ENCODE measurements at regions not wholly inside any gene's neighbourhood (a gene's known extent, or its start where the extent isn't known, plus 50 kb on each side); places are given as distances from the start of the nearest gene placed in this dataset.
"Not testable (repeated sequence)": the region's sequence is repeated elsewhere in the genome, so short reads cannot be mapped to it uniquely, and the experiment has no call there.

DNA sequence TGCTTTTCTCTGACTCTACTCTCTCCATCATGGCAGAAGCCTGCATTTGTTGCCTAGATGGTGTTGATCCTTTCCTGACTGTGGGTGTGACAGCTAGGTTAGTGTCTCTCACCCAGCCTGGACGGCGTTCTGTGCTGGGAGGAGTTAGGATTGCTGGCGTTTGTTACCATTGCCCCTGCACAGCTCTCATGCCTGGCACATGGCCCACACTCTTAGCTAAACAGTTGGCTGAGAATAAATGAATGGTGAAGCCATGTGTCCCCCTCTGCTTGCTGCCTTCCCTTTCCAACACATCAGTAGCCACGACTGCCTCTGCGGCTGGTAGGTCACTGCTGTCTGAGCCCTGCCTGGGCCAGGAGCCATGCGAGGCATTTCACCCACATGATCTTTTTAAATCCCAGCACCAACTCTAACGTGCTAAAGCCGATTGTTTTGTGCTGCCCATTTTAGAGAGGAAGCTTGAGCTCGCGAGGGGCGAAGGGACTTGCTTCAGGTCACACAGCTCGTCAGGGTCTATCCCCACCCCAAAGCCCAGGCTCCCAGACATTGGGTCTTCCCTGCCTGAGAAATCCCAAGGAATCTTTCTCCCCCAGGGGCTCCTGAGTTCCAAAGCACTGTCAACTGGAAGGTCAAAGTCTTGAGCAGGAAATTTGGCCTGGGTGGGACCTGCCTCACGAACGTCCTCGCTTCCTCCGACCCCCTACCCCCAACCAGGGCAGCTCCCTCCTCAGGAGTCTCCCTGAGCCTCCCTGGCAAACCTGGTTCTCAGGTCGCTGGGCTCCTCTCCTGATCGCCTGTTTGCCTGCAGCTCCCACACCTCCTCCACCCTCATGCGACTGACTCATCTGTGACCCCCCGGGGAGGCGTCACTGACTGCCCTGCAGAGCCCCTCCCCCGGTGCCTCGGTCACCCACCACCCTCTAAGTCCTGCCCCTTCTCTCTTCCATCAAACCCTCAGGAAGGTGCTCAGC is 271.7 kb upstream of the C1orf174 start:
- no peak for DNase-seq (ENCODE audit: low read depth in 2 of 2)

DNA sequence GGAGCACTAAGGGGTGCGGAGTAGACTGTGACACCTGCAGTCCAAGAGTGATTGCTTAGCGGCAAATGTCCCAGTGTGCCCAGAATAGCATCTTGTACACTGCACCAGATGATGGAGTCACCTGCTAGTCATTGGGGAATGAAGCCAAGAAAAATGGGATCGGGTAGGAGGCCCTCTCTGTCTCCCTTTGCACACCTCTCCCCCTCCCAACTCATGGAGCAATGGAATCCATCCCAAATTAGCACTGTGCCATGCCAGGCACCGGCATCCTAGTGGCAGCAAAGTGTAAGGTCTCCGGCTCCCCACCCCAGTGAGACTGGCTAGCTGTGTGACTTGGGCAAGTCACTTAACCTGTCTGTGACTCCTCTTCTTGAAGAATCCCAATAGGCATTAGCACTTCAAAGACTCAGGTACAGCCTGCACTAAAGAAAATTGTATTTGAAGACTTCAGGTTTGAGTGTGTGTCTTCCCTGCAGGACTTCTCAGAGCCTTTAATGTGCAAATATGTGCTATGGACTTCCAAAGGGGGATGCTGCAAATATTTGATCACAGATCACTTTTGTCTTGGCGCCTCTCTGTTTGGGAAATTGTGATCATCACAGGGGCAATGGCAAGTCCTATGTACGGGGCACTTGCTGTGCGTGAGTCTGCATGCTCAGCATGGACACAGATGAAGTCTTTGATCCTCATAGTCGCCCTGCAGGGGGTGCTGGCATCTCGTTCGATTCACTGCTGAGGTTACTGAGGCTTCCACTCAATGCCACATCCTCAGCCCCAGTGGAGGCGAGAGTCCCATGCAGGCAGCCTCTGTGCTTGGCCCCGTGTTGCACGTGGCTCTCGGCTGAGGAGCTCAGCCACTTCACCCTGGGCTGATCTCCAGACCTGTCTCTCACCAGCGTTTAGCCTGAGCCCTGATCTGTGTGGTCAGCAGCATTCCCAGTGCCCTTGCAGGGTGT is 272.9 kb upstream of the C1orf174 start:
- DNase-seq (ENCODE audit: low read depth in 2 of 2), result no peak

DNA sequence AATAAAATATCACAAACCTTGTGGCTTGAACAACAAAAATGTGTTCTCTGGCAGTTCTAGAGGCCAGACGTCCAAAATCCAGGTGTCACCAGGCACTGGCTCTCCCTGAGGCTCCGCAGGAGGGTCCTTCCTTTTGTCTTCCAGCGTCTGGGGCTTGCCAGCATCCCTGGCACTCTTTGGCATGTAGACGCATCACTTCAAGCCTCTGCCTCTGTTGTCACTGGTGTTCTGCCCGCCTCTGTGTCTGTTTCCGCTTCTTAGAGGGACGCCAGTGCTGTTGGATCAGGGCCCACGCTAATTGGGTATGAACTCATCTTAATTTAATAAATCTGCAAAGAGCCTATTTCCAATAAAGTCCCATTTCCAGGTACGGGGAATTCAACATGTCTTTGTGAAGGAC is 273.7 kb upstream of the C1orf174 start:
- no peak for DNase-seq (ENCODE audit: low read depth in 2 of 2)

DNA sequence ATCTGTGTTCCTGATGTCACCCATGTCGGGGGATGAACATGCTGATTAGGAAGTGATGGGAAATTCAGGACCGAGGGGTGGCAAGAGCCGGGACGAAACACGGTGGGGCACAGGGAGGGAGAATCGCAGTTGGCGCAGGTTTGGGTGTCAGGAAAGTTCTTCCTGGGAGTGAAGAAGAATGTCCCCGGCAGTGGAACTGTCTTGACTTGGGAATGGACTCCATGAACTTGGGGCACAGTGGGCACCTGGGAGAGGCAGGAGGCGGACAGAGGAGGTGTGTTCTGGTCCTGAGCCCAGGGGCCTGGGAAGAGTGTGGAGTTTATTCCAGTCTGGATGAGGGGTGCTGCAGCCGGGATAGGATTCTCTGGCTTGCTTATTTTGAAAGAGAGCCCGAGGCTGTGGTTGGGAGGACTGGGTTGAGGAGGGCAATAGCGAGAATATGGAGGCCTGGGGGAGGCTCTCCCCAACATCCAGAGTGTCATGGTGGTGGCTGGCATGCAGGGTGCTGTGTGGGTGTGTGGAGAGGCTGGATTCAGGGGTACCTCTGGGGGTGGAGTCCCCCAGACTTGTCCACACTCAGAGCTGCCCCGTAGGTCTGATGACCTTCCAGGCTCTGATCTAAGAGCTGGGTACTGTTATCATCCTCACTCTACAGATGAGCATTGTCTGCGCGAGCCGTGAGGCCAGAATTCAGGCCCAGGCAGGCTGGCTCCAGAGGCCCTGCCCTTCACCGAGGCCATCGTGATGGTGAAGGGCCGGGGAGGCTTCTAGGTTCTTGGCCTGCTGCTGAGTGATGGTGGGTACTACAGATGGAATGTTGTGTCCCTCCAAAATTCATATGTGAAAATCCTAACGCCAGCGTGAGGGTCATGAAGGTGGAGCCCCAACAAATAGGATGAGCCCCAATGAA is 274.5 kb upstream of the C1orf174 start:
- no peak for DNase-seq (ENCODE audit: low read depth in 2 of 2)

DNA sequence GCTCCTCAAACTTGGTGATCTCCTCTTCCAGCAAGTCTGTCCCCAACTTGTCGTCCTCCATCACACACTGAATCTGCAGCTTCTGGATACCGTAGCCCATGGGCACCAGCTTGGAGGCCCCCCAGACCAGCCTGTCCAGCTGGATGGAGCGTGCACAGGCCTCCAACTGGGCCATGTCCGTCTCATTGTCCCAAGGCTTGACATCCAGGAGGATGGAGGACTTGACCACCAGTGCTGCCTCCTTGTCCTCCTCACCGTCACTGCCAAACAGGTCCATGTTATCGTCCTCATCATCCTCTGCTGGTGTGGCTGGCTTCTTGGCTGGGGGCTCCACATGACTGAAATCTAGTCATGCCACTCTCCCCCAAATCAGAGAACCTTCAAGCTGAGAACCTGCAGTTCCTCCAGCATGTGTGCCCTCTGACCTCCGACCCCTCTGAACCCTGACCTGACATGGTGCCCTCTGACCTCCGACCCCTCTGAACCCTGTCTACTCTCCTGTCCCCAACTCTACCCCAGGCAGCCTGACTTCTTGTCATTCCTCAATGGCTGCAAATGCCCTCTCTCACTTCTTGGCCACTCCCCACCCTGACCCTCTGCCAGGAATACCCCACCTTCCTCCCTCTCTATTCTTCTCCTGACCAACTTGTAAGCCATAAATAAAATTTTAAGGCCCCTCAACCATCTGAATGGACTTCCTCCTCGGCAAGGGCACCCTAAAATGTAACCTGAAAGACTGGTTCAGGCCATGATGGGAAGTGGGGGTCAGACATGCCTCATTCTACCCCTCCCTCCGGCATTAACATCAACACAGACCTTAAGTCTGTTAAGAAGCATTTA is 275.7 kb upstream of the C1orf174 start:
- no peak for DNase-seq (ENCODE audit: low read depth in 2 of 2)

DNA sequence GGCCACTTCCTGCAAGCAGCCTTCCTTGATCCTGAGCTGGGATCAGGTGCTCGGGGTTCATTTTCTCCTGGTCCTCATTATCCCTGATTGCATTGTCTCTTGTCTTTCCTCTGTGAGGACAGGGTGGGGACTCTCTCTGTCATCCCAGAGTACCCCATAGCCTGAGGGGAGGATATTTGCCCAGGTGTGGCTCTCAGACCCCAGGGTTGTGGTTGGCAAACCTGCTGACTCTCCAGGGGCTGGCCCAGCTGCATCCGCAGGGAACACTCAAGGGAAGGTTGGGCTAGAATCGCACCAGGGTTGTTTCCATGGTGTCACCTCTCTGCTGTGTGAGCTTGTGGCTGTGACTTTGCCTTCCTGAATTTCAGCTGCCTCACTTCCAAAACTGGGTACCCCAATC is 276.8 kb upstream of the C1orf174 start:
- DNase-seq (ENCODE audit: low read depth in 2 of 2), result no peak

DNA sequence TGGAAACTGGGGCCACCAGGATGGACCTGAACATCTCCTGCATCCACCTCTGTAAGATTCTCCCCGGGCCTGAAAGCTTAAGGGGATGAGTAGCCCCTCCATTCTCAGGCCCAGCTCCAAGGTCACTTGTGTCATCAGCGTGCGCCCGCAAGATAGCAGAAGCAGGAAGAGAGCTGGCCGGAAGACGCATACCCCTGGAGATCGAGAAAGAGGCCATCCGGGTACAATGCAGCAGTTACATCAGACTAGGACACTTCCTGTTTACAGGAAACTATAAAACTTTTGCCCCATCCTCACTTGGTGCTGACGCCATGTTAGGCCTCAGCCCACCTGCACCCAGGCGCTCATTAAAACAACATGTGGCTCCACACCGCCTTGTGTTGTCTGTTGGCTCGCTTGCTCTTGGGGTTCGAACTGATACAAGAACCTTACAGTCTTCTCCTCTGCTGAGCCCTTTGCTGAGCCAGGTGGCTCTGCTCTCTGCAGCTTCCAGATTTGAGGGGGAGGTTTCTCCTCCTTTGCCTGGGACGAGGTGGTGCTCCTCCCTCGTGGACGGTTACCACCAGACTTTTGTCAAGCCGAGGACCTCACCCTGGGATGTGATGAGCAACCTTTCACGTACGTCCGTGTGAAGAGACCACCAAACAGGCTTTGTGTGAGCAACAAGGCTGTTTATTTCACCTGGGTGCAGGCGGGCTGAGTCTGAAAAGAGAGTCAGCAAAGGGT is 277.5 kb upstream of the C1orf174 start:
- no peak for DNase-seq (ENCODE audit: low read depth in 2 of 2)

DNA sequence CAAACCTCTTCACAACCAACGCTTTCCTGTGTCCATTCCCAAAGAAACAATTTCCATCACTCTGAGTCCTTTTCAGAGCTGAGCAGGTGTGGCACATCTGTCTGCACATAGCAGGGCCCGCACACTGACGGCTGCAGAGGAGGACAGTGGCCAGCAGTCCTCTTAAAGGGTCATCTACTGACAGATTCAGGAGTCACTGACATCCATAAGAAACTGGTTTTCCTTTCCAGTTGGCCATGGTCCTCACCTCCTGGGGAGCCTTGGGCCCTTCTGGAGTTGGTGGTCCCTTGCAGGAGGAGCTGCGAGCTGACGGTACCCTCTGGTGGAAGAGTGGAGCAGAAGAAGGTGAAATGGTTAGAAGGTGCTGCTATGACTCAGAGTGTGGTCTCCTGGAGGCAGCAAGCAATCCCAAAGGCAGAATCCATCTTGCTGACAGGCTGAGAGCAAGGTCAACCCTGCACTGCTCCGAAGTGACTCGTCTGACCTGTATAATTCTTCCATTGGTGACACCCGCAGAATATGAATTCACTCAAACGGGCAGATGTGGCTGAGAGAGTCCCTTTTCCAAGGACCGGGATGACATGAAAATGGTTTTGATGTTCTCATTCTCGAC is 278.5 kb upstream of the C1orf174 start:
- DNase-seq (ENCODE audit: low read depth in 2 of 2), result no peak

DNA sequence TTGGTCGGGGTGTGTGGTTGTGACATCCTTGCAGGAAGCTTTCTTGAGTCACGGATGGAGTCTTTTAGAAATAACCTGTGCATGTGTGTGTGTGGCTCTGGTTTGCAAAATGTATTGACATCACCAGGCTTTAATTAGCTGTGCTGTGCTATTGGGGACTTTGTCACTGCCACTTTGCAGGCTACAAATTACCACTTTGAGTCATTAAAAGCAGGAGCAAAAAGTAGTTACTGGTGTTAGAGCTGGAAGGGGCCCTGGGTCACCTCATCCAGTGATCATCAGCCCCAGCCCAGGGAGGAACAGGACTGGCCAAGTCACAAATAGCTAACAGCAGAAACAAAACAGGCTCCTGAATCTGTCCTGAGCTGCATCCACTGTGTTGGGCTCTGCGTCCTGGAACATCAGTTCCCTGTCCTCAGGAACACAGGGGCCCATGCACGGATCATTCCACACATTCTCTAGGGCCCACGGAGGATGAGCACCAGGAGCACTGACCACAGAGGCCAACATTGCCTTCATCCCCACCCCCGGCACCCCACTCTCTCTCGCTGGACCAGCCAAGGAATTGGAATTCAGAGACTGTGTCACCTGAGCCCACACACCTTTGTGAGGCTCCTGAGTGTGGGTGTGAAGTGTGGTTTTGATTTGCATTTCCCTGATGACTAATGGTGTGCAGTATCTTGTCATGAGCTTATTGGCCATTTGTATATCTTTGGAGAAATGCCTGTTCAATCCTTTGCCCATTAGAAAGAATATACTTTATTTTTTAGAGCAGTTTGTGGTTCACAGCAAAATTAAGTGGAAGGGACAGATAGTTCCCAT is 280.1 kb upstream of the C1orf174 start:
- no peak for DNase-seq (ENCODE audit: low read depth in 2 of 2)

DNA sequence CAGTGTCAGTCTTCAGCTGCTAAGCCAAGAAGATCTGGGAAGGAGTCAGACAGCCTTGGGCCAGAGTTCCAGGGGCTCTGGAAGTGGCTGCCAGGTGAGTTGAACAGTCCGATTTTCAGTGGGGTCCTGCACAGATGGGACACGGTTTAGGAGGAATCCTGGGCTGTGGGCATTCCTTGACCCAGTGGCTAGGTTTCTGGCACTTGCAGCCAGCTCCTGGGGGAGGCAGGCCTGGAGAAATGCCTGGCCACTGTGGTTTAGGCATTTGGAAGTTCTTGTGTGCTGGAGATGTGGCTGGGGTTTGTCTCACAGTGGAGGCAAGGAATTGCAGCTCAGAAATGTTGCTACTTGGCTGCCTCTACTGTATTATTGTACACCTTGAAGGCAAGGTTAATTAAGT is 286.4 kb upstream of the C1orf174 start:
- not testable (repeated sequence) for DNase-seq (ENCODE audit: low read depth in 2 of 2)

DNA sequence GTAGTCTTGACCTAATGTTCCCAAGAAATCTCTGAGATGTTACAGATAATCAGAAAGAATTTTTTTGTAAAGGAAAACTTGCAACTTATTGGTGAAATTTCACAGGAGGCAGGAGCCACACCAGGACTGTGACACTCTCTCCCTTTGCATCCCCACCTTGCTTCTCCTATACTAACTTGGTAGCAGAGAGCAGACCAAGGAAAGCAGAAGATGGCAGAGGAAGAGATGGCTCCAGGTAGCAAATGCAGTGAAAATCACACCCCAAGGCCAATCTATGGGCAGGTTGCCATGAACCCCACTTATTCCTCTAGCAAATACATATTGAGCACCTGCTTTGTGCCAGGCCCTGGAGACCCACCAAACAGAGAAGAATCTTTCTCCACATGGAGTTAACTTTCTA is 303.4 kb upstream of the C1orf174 start:
- DNase-seq (ENCODE audit: low read depth in 2 of 2), result no peak

DNA sequence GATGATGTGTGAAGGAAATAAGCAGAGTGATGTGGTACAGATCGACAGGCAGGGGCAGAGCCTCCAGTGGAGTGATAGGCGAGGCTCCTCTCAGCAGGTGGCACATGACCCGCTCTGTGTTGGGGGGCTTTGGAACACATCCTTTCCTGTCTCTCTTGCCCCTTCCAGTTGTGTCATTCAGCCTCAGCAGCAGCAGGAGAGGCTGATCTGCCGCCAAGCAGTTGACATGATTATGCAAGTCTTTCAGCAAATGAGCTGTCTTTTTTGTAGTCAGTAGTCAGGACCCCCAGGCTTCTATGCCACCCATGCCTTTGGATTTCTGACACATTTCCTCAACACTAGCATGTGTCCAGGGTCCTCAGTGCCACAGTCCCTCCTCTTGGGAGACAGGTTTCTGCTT is 307.1 kb upstream of the C1orf174 start:
- no peak for DNase-seq (ENCODE audit: low read depth in 2 of 2)

DNA sequence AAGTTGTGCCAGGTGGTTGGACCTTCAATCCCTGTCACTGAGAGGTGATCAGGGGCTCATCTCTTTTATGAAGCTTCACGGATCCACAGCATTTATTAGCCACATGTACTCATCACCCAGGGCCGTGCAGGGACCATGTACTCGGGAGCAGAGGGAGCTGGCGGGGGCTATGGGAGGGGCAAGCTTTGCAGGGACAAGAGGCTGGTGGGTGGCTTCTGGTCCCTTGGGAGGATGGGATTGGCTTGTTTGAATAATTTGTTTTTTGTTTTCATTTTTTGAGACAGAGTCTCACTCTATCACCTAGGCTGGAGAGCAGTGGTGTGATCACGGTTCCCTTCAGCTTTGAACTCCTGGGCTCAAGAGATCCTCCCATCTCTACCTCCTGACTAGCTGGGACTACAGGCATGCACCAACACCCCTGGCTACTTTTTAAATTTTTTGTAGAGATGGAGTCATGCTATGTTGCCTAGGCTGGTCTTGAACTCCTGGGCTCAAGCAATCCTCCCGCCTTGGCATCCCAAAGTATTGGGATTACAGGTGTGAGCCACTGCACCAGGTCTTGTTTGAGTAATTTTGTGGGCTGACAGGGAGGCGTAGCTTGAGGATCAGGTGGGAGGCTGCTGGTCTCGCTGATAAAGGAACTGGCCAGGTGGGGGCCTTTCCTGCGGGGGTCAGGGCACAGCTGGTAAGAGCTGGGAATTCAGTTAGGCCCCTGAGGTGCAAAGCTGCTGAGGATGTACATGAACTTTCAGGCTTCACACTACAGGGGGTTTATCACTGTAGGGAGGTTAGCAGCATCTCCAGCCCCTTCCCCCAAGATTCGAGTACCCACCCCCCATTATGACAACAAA is 308.0 kb upstream of the C1orf174 start:
- no peak for DNase-seq (ENCODE audit: low read depth in 2 of 2)

DNA sequence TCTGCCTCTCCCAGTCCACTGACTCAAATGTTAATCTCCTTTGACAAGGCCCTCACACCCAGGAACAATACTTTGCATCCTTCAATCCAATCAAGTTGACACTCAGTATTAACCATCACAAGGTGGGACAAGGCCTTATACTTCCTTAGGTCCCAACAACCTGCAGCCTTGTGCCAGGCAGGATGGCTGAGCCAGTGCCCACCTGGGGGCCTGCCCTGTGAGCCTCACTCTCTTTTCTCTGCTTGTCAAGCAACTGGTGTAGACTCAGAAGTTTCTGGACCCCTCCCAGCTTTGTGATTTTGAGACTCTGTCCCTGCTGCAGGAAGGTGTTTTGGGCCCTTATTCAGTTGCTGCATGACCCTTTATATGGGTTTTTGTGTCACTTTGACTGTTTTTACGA is 310.0 kb upstream of the C1orf174 start:
- DNase-seq (ENCODE audit: low read depth in 2 of 2), result no peak

DNA sequence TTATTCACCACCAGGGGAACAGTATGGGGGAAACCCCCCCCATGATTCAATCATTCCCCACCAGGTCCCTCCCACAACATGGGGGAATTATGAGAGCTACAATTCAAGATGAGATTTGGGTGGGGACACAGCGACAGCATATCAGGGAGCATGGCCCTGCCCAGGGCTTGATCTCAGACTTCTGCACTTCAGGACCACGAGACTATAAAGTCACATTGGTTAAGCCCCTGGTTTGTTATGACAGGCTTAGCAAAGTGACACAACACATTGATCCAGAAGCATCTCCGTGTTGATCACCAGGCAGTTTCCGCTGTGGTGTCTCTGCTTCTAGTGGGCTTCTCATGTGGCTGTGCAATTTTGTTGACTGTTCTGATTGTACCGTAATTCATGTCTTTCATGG is 312.7 kb upstream of the C1orf174 start:
- no peak for DNase-seq (ENCODE audit: low read depth in 2 of 2)

DNA sequence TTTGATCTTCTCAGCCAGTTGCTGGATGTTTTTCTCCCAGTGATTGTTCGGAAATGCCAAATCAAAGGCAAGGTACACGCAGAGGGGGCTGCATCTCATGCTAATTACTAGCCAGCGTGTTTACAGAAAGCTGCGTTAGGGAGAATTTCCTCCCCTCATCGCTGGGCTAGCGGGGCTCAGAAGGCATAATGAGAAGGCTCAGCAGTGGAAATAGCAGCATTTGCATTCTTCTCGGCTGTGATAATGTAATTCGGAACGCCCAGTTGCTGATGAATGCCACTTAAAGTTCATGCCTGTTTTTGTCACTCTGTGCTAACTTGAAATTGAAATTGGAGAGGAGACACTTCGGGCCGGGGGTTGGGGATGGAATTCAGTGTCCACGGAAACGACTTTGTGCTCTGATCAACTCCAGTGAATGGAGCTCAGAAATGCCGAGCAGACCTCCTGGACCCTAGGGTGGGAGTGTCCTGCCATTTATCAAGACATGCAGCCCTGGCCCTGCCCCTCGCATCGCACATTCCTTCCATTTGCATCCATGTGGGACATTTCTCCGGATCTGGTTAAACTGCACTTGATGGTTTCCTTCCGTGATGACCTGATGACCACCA is 313.4 kb upstream of the C1orf174 start:
- DNase-seq (ENCODE audit: low read depth in 2 of 2), result no peak

DNA sequence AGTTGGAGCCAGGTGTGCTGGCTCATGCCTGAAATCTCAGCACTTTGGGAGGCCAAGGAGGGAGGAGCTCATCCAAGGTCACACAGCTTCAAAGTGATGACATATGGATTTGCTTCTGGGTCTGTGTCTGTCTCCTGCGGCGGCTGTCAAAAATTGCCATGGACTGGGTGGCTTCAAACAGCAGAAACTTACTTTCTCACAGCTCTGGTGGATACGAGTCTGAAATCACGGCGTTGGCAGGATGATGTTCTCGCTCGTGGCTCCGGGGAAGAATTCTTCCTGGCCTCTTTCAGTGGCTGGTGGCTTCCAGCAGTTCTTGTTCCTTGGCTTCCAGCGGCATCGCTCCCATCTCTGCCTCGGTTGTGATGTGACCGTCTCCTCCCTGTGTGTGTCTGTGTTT is 314.8 kb upstream of the C1orf174 start:
- DNase-seq (ENCODE audit: low read depth in 2 of 2), result no peak

Measured in stimulated activated CD4-positive, alpha-beta T cell treated with anti-CD3 and anti-CD28 coated beads, Interleukin-1b, Interleukin-23, amount 100 ng/mL, for 1 hour (primary cell).